Uterus (tissue), 2 donors: ENCODE measurements at regions not wholly inside any gene's neighbourhood (a gene's known extent, or its start where the extent isn't known, plus 50 kb on each side); places are given as distances from the start of the nearest gene placed in this dataset.

Experiments
- POLR2A ChIP-seq, 2 donors: fragments of 450-650 bp; IDR thresholded peaks; one replicate each; pipeline ENCODE4 v1.6.1; 2016; ENCODE audit warnings: antibody characterized with exemption in 2 of 2, mild to moderate bottlenecking in 1 of 2, moderate library complexity in 1 of 2
- TF ChIP-seq, protein P1 (sequence below), 4 experiments: fragments of 200-600 bp in 2 of 4; fragments of 450-650 bp in 2 of 4; sonication (generic) in 2 of 4; IDR thresholded peaks; one replicate each; pipeline ENCODE4 v1.5.1; 2016 to 2019; ENCODE audit warnings: antibody characterized with exemption in 4 of 4, mild to moderate bottlenecking in 2 of 4, moderate library complexity in 1 of 4

DNA sequence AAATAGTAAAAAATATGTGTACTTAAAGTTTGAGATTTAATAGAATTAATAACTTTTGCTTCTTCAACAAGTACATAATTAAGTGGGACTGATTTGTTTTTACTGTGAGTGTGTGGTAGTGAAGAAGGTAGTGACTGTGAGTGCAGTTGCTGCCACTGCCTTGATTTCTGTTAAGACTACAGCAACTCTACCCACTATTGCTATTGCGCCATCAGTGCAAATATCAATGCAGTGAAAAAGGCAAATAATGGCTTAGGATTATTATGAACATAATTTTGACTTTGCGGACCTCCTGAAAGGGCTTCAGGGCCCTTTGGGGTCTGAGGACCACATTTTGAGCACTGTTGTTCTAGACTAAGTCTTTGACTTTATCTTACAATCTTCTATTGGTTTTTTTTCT is 112.0 kb upstream of the PITX1 start:
- TF ChIP-seq, protein P1, sequence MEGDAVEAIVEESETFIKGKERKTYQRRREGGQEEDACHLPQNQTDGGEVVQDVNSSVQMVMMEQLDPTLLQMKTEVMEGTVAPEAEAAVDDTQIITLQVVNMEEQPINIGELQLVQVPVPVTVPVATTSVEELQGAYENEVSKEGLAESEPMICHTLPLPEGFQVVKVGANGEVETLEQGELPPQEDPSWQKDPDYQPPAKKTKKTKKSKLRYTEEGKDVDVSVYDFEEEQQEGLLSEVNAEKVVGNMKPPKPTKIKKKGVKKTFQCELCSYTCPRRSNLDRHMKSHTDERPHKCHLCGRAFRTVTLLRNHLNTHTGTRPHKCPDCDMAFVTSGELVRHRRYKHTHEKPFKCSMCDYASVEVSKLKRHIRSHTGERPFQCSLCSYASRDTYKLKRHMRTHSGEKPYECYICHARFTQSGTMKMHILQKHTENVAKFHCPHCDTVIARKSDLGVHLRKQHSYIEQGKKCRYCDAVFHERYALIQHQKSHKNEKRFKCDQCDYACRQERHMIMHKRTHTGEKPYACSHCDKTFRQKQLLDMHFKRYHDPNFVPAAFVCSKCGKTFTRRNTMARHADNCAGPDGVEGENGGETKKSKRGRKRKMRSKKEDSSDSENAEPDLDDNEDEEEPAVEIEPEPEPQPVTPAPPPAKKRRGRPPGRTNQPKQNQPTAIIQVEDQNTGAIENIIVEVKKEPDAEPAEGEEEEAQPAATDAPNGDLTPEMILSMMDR (IDR thresholded peaks at IDR 0.05) = no peak
- no peak for TF ChIP-seq POLR2A (IDR thresholded peaks at IDR 0.05)
